GDM1 (cell line): ENCODE measurements at regions not wholly inside any gene's neighbourhood (a gene's known extent, or its start where the extent isn't known, plus 50 kb on each side); places are given as distances from the start of the nearest gene placed in this dataset.
"Not testable (repeated sequence)": the region's sequence is repeated elsewhere in the genome, so short reads cannot be mapped to it uniquely, and the experiment has no call there.

Experiments
- DNase-seq: peaks from one replicate; lab custom pipeline; 2025; lab: John Stamatoyannopoulos, UW

- no peak for DNase-seq
These were observed 332.9 kb downstream of the PCNX1 start for GRCh38 chr14:71240171-71240570.

- no peak for DNase-seq
These were observed 333.7 kb downstream of the PCNX1 start for GRCh38 chr14:71240866-71241520.

GRCh38 chr14:71242237-71242748 lies 335.0 kb downstream of the PCNX1 start:
- no peak for DNase-seq

- DNase-seq, result no peak
These were observed 336.4 kb downstream of the PCNX1 start for GRCh38 chr14:71243697-71244096.

- DNase-seq, result no peak
These were observed 337.1 kb downstream of the PCNX1 start for GRCh38 chr14:71244341-71244740.

- no peak for DNase-seq
These were observed 338.6 kb downstream of the PCNX1 start for GRCh38 chr14:71245659-71246361.

GRCh38 chr14:71246539-71246938 lies 339.3 kb downstream of the PCNX1 start:
- no peak for DNase-seq

GRCh38 chr14:71247106-71247505 lies 339.8 kb downstream of the PCNX1 start:
- no peak for DNase-seq

GRCh38 chr14:71248194-71248593 lies 340.9 kb downstream of the PCNX1 start:
- no peak for DNase-seq

GRCh38 chr14:71250347-71250746 lies 343.1 kb downstream of the PCNX1 start:
- DNase-seq, result no peak

GRCh38 chr14:71250791-71251190 lies 343.5 kb downstream of the PCNX1 start:
- DNase-seq, result no peak

- DNase-seq, result not testable (repeated sequence)
These were observed 346.9 kb downstream of the PCNX1 start for GRCh38 chr14:71254091-71254719.

GRCh38 chr14:71261206-71261605 lies 353.9 kb downstream of the PCNX1 start:
- no peak for DNase-seq

- DNase-seq, result no peak
These were observed 355.2 kb downstream of the PCNX1 start for GRCh38 chr14:71262441-71262840.

GRCh38 chr14:71264260-71264659 lies 357.0 kb downstream of the PCNX1 start:
- DNase-seq, result no peak

- no peak for DNase-seq
These were observed 359.8 kb downstream of the PCNX1 start for GRCh38 chr14:71267007-71267513.

GRCh38 chr14:71267691-71268090 lies 360.4 kb downstream of the PCNX1 start:
- no peak for DNase-seq

GRCh38 chr14:71270111-71270510 lies 362.9 kb downstream of the PCNX1 start:
- DNase-seq, result no peak

- no peak for DNase-seq
These were observed 364.1 kb downstream of the PCNX1 start for GRCh38 chr14:71271166-71271945.

- no peak for DNase-seq
These were observed 366.1 kb downstream of the PCNX1 start for GRCh38 chr14:71273366-71273765.

GRCh38 chr14:71284048-71284447 lies 376.8 kb downstream of the PCNX1 start:
- no peak for DNase-seq

GRCh38 chr14:71286126-71286525 lies 378.9 kb downstream of the PCNX1 start:
- no peak for DNase-seq
